SK-N-SH (cell line): ENCODE measurements at regions not wholly inside any gene's neighbourhood (a gene's known extent, or its start where the extent isn't known, plus 50 kb on each side); places are given as distances from the start of the nearest gene placed in this dataset.
A peak's percentile ranks its signal among the peaks of the same experiment; 100 is the strongest.

Source experiments
- CTCF ChIA-PET: fragments of 300-600, 350-600 bp; formaldehyde crosslinking; extraction: SDS; loops from one replicate; lab custom pipeline; 2021; lab: Yijun Ruan, JAX
- POLR2A ChIA-PET: fragments of 350-600 bp; sonication (Branson Sonifier 250); formaldehyde crosslinking; extraction: SDS; loops from one replicate; lab custom pipeline; 2020; ENCODE audit warnings: antibody characterized with exemption, inconsistent platforms; lab: Yijun Ruan, JAX
- DNase-seq: peaks from one replicate; pipeline ENCODE4 v3.0.0; 2012
- H2AFZ ChIP-seq: fragments of 200-600 bp; sonication (generic); 2 replicates; pipeline ENCODE4 v1.8.1; 2016; ENCODE audit warnings: antibody characterized with exemption, mild to moderate bottlenecking, low read depth
- H3F3A ChIP-seq: fragments of 200-600 bp; sonication (generic); replicated peaks from 2 replicates; pipeline ENCODE3; 2016; ENCODE audit warnings: antibody characterized with exemption, mild to moderate bottlenecking; ENCODE audit not compliant: insufficient read depth
- H3K27ac ChIP-seq, 2 experiments: fragments of 200-500 bp in 1 of 2; fragments of 200-600 bp in 1 of 2; sonication (Bioruptor generic) in 1 of 2; sonication (generic), shearing (Covaris generic) in 1 of 2; 2 replicates each; pipeline versions ENCODE4 v1.5.1 to v1.6.1; 2014 to 2016; ENCODE audit warnings: low read depth in 2 of 2, inconsistent platforms in 1 of 2, low read length in 1 of 2, mild to moderate bottlenecking in 1 of 2, mixed read lengths in 1 of 2
- H3K27me3 ChIP-seq: fragments of 200-600 bp; sonication (generic), shearing (Covaris generic); 2 replicates; pipeline ENCODE4 v1.6.1; 2016; ENCODE audit warnings: mixed run types; ENCODE audit not compliant: insufficient read depth
- H3K36me3 ChIP-seq, 2 experiments: fragments of 200-500 bp in 1 of 2; fragments of 200-600 bp in 1 of 2; sonication (Bioruptor generic) in 1 of 2; sonication (generic) in 1 of 2; replicated peaks in 1 of 2; 2 replicates each; pipeline versions ENCODE3 to v1.5.1; 2014 to 2016; ENCODE audit warnings: low read length in 1 of 2, mild to moderate bottlenecking in 1 of 2; ENCODE audit not compliant: insufficient read depth in 2 of 2, control insufficient read depth in 1 of 2
- H3K4me1 ChIP-seq, 2 experiments: fragments of 200-500 bp in 1 of 2; fragments of 200-600 bp in 1 of 2; sonication (Bioruptor generic) in 1 of 2; sonication (generic), shearing (Covaris generic) in 1 of 2; 2 replicates each; pipeline versions ENCODE4 v1.5.1 to v1.6.1; 2014 to 2016; ENCODE audit warnings: low read depth in 1 of 2, low read length in 1 of 2, mixed run types in 1 of 2; ENCODE audit not compliant: insufficient read depth in 2 of 2, control insufficient read depth in 1 of 2
- H3K4me2 ChIP-seq: fragments of 200-600 bp; sonication (generic), shearing (Covaris generic); 2 replicates; pipeline ENCODE4 v1.6.1; 2017; ENCODE audit warnings: mixed run types
- H3K4me3 ChIP-seq, 2 experiments: fragments of 200-500 bp in 1 of 2; fragments of 200-600 bp in 1 of 2; sonication (Bioruptor generic) in 1 of 2; sonication (generic), shearing (Covaris generic) in 1 of 2; 2 replicates each; pipeline versions ENCODE4 v1.5.1 to v1.8.1; 2014 to 2016; ENCODE audit warnings: low read depth in 2 of 2, inconsistent platforms in 1 of 2, low read length in 1 of 2, mild to moderate bottlenecking in 1 of 2, mixed read lengths in 1 of 2, moderate library complexity in 1 of 2
- H3K79me2 ChIP-seq: fragments of 200-600 bp; sonication (generic); 2 replicates; pipeline ENCODE4 v1.8.1; 2017; ENCODE audit warnings: mild to moderate bottlenecking; ENCODE audit not compliant: insufficient read depth
- H3K9ac ChIP-seq: fragments of 200-600 bp; sonication (generic); 2 replicates; pipeline ENCODE4 v1.6.1; 2017; ENCODE audit warnings: mixed run types
- H3K9me2 ChIP-seq: fragments of 200-600 bp; sonication (generic); 2 replicates; pipeline ENCODE4 v1.6.1; 2017; ENCODE audit warnings: mixed run types
- H3K9me3 ChIP-seq: fragments of 200-600 bp; sonication (generic); 2 replicates; pipeline ENCODE4 v1.6.1; 2017; ENCODE audit warnings: mixed run types, mild to moderate bottlenecking, moderate library complexity
- H4K20me1 ChIP-seq: fragments of 200-600 bp; sonication (generic); 2 replicates; pipeline ENCODE4 v1.6.1; 2017; ENCODE audit warnings: mild to moderate bottlenecking, mixed run types; ENCODE audit not compliant: insufficient read depth
- CTCF ChIP-seq: fragments of 200-600 bp; sonication (generic); IDR thresholded peaks from 2 replicates; pipeline ENCODE4 v1.6.1; 2017; ENCODE audit warnings: antibody characterized with exemption, mild to moderate bottlenecking, moderate library complexity
- EP300 ChIP-seq, 2 experiments: IDR thresholded peaks; 2 replicates each; pipeline versions ENCODE4 v1.4.0 to v1.6.1; 2012; ENCODE audit warnings: borderline replicate concordance in 1 of 2, low read depth in 1 of 2, low read length in 1 of 2
- EZH2phosphoT487 ChIP-seq: fragments of 200-600 bp; sonication (generic); IDR thresholded peaks from 2 replicates; pipeline ENCODE4 v1.6.1; 2017; ENCODE audit warnings: low read depth, mixed run types, mild to moderate bottlenecking, antibody characterized with exemption, moderate library complexity, borderline replicate concordance
- FOSL2 ChIP-seq: IDR thresholded peaks from 2 replicates; pipeline ENCODE4 v1.4.0; 2012; ENCODE audit warnings: low read depth, mild to moderate bottlenecking, moderate library complexity, borderline replicate concordance
- FOXM1 ChIP-seq: IDR thresholded peaks from 2 replicates; pipeline ENCODE4 v1.4.0; 2012; ENCODE audit warnings: low read depth, mild to moderate bottlenecking
- GATA2 ChIP-seq: sonication (generic); formaldehyde crosslinking; IDR thresholded peaks from 2 replicates; pipeline ENCODE4 v1.5.0; 2020; ENCODE audit warnings: mild to moderate bottlenecking, missing genetic modification reagents
- IRF3 ChIP-seq: fragments of 150-350 bp; IDR thresholded peaks from 2 replicates; pipeline ENCODE4 v1.6.1; 2016; ENCODE audit warnings: mild to moderate bottlenecking, low read depth, low read length
- MEF2A ChIP-seq: IDR thresholded peaks from 2 replicates; pipeline ENCODE4 v1.4.0; 2012; ENCODE audit warnings: low read depth, borderline replicate concordance
- MXI1 ChIP-seq: IDR thresholded peaks from 2 replicates; pipeline ENCODE4 v1.6.1; 2012; ENCODE audit warnings: mild to moderate bottlenecking, low read depth, low read length, improper control_type of control experiment
- PBX3 ChIP-seq: IDR thresholded peaks from 2 replicates; pipeline ENCODE4; 2012
- RAD21 ChIP-seq: IDR thresholded peaks from 2 replicates; pipeline ENCODE4 v1.6.1; 2012; ENCODE audit warnings: mild to moderate bottlenecking, low read length
- REST ChIP-seq: IDR thresholded peaks from 2 replicates; pipeline ENCODE4 v1.6.1; 2012; ENCODE audit warnings: mild to moderate bottlenecking, low read depth, low read length, moderate library complexity
- RXRA ChIP-seq: IDR thresholded peaks from 2 replicates; pipeline ENCODE4 v1.4.0; 2012; ENCODE audit warnings: low read depth, mild to moderate bottlenecking, borderline replicate concordance
- TEAD4 ChIP-seq: IDR thresholded peaks from 2 replicates; pipeline ENCODE4 v1.4.0; 2012; ENCODE audit warnings: mild to moderate bottlenecking, borderline replicate concordance; ENCODE audit not compliant: insufficient read depth
- WGBS: methylation state at CpG from one replicate; pipeline ENCODE4 v1.1.6; 2017; ENCODE audit warnings: low lambda C conversion rate; 5-methylcytosine and 5-hydroxymethylcytosine counted together

- H3K27me3 ChIP-seq: no peaks in the 10 kb centered on the region
- WGBS: 11% methylated on average over 4 of the region's 4 CpGs
- H3K36me3 ChIP-seq: no peaks in the 10 kb centered on the region
- no peak overlapping the region for H3K4me3 ChIP-seq
- no peaks in the 10 kb centered on the region for H4K20me1 ChIP-seq
- TF ChIP-seq GATA2 (CRISPR knock-in tag): no peak
- TF ChIP-seq CTCF: no peak
- TF ChIP-seq EZH2phosphoT487: no peak
- TF ChIP-seq IRF3: no peak
- no peak for TF ChIP-seq RXRA
- no peak for TF ChIP-seq FOXM1
- H3K4me2 ChIP-seq: no peak overlapping the region
- ChIA-PET CTCF (no interaction called here), POLR2A (no interaction called here)
- H3K4me1 ChIP-seq: peaks cover 0 to 18% of the 10 kb centered on the region in 2 experiments; a peak in 1 of 4 replicates
- no peak overlapping the region for H3K9ac ChIP-seq
- no peak overlapping the region for H3K27ac ChIP-seq
- no peaks in the 10 kb centered on the region for H3K9me2 ChIP-seq
- no peak overlapping the region for H2AFZ ChIP-seq
- H3K79me2 ChIP-seq: no peaks in the 10 kb centered on the region
- H3F3A ChIP-seq: no peaks in the 10 kb centered on the region
- H3K9me3 ChIP-seq: no peaks in the 10 kb centered on the region
- DNase-seq: no peak
Measured at GRCh38 chr19:30880151-30880550, 469.1 kb downstream of the TSHZ3 start.

GRCh38 chr19:30879736-30880135, 469.5 kb downstream of the TSHZ3 start:
- DNase-seq: no peak
- H3K4me2 ChIP-seq: no peak overlapping the region
- H3K4me3 ChIP-seq: no peak overlapping the region
- peak overlapping the region in 1 of 2 experiments; percentile 43; a peak in 1 of 4 replicates for H3K27ac ChIP-seq
- no peak overlapping the region for H2AFZ ChIP-seq
- H3K9ac ChIP-seq: no peak overlapping the region
- no peaks in the 10 kb centered on the region for H3K9me3 ChIP-seq
- CTCF ChIA-PET: no interaction called here
- POLR2A ChIA-PET: no interaction called here
- 32% methylated on average over 3 of the region's 3 CpGs for WGBS
- H3K36me3 ChIP-seq: no peaks in the 10 kb centered on the region
- no peaks in the 10 kb centered on the region for H3K9me2 ChIP-seq
- TF ChIP-seq MXI1 (no peak), MEF2A (no peak), PBX3 (no peak), EP300 (IDR thresholded peaks at IDR 0.05; ENCODE audit: borderline replicate concordance in 1 of 2, low read depth in 1 of 2, low read length in 1 of 2) (no peak), CTCF (no peak), REST (no peak), TEAD4 (no peak), RAD21 (no peak), FOSL2 (no peak), IRF3 (no peak)
- TF ChIP-seq, all 33 proteins: peak for 0
- Histone ChIP-seq H4K20me1 (no peaks in the 10 kb centered on the region), H3K79me2 (no peaks in the 10 kb centered on the region), H3F3A (no peaks in the 10 kb centered on the region), H3K4me1 (peaks cover 0 to 18% of the 10 kb centered on the region in 2 experiments; a peak in 1 of 4 replicates), H3K27me3 (no peaks in the 10 kb centered on the region)
